IMR-90 (cell line): ENCODE measurements at regions not wholly inside any gene's neighbourhood (a gene's known extent, or its start where the extent isn't known, plus 50 kb on each side); places are given as distances from the start of the nearest gene placed in this dataset.

Experiments
- ATAC-seq: fragments of 200-7000 bp; cut with Tn5 transposase; 2 replicates; pipeline ENCODE4 v1.9.1; 2020; ENCODE audit warnings: low read depth, mild to moderate bottlenecking, moderate library complexity
- BruUV-seq: library from RNA; stranded (reverse); fragments of 400-500 nt; replicated peaks from 2 replicates; lab custom pipeline; 2021; lab: Mats Ljungman, UMichigan
- CTCF ChIA-PET: fragments of 300-600 bp; formaldehyde crosslinking; extraction: SDS; loops from one replicate; lab custom pipeline; 2021; ENCODE audit warnings: antibody characterized with exemption; lab: Yijun Ruan, JAX
- POLR2A ChIA-PET: fragments of 300-600 bp; sonication (Branson Sonifier 250); formaldehyde crosslinking; loops from one replicate; lab custom pipeline; 2022; ENCODE audit warnings: antibody characterized with exemption; ENCODE audit not compliant: unreplicated experiment; lab: Charles Lee
- DNase-seq: peaks from one replicate; pipeline ENCODE4 v3.0.0; 2013
- H2AFZ ChIP-seq: replicated peaks from 2 replicates; pipeline ENCODE3; 2013; ENCODE audit warnings: low read length, mild to moderate bottlenecking; ENCODE audit not compliant: poor library complexity
- H2AK5ac ChIP-seq: 2 replicates; pipeline ENCODE4 v1.6.1; 2013; ENCODE audit warnings: low read depth, low read length, inconsistent platforms
- H2AK9ac ChIP-seq: replicated peaks from 2 replicates; pipeline ENCODE3; 2013; ENCODE audit warnings: mild to moderate bottlenecking, low read depth, low read length, moderate library complexity; ENCODE audit not compliant: poor library complexity
- H2BK120ac ChIP-seq: 2 replicates; pipeline ENCODE4 v1.6.1; 2013; ENCODE audit warnings: low read depth, low read length, inconsistent platforms
- H2BK15ac ChIP-seq: 3 replicates; pipeline ENCODE4 v1.6.1; 2013; ENCODE audit warnings: low read depth, low read length, inconsistent platforms
- H2BK20ac ChIP-seq: 2 replicates; pipeline ENCODE4 v1.6.1; 2013; ENCODE audit warnings: low read depth, mild to moderate bottlenecking, inconsistent platforms, low read length, moderate library complexity
- H2BK5ac ChIP-seq: 2 replicates; pipeline ENCODE4 v1.6.1; 2013; ENCODE audit warnings: mild to moderate bottlenecking, low read depth, low read length, inconsistent platforms; ENCODE audit not compliant: poor library complexity, severe bottlenecking
- H3K14ac ChIP-seq: replicated peaks from 2 replicates; pipeline ENCODE4 v1.6.1; 2013; ENCODE audit warnings: low read depth, low read length, inconsistent platforms
- H3K18ac ChIP-seq: 2 replicates; pipeline ENCODE4 v1.6.1; 2013; ENCODE audit warnings: low read depth, low read length, control low read depth
- H3K23ac ChIP-seq: 2 replicates; pipeline ENCODE4 v1.6.1; 2013; ENCODE audit warnings: low read depth, low read length, inconsistent platforms
- H3K27ac ChIP-seq: 2 replicates; pipeline ENCODE4 v1.5.1; 2013; ENCODE audit warnings: mild to moderate bottlenecking, control low read depth, low read length; ENCODE audit not compliant: insufficient read depth
- H3K27me3 ChIP-seq: 2 replicates; pipeline ENCODE4 v1.6.1; 2013; ENCODE audit warnings: low read length; ENCODE audit not compliant: control insufficient read depth, insufficient read depth
- H3K36me3 ChIP-seq: 2 replicates; pipeline ENCODE4 v1.6.1; 2013; ENCODE audit warnings: low read length, mixed read lengths; ENCODE audit not compliant: control insufficient read depth, insufficient read depth
- H3K4ac ChIP-seq: 2 replicates; pipeline ENCODE4 v1.6.1; 2013; ENCODE audit warnings: low read depth, low read length, inconsistent platforms
- H3K4me1 ChIP-seq: 2 replicates; pipeline ENCODE4 v1.6.1; 2013; ENCODE audit warnings: low read length, mixed read lengths; ENCODE audit not compliant: control insufficient read depth, insufficient read depth
- H3K4me2 ChIP-seq: 2 replicates; pipeline ENCODE4 v1.6.1; 2013; ENCODE audit warnings: low read depth, mild to moderate bottlenecking, control low read depth, low read length, moderate library complexity
- H3K4me3 ChIP-seq: 2 replicates; pipeline ENCODE4 v1.5.1; 2013; ENCODE audit warnings: low read depth, mild to moderate bottlenecking, control low read depth, low read length, moderate library complexity; ENCODE audit not compliant: insufficient read depth
- H3K56ac ChIP-seq: 2 replicates; pipeline ENCODE4 v1.6.1; 2013; ENCODE audit warnings: low read length, inconsistent platforms; ENCODE audit not compliant: insufficient read depth; ENCODE audit errors: extremely low read depth
- H3K79me1 ChIP-seq, 2 experiments: 2 replicates each; pipeline ENCODE4 v1.6.1; 2013; ENCODE audit warnings: low read length in 2 of 2, inconsistent platforms in 1 of 2, low read depth in 1 of 2
- H3K9ac ChIP-seq: 2 replicates; pipeline ENCODE4 v1.6.1; 2013; ENCODE audit warnings: low read depth, low read length, control low read depth
- H3K9me1 ChIP-seq: 2 replicates; pipeline ENCODE4 v1.6.1; 2013; ENCODE audit warnings: low read length, inconsistent platforms; ENCODE audit not compliant: insufficient read depth
- H3K9me3 ChIP-seq: 2 replicates; pipeline ENCODE4 v1.6.1; 2013; ENCODE audit warnings: low read length; ENCODE audit not compliant: control insufficient read depth, insufficient read depth
- H4K20me1 ChIP-seq: 2 replicates; pipeline ENCODE4 v1.6.1; 2013; ENCODE audit warnings: low read length, inconsistent platforms; ENCODE audit not compliant: insufficient read depth
- H4K5ac ChIP-seq: 2 replicates; pipeline ENCODE4 v1.6.1; 2013; ENCODE audit warnings: mild to moderate bottlenecking, low read depth, low read length, control low read depth
- H4K8ac ChIP-seq, 2 experiments: 2 replicates each; pipeline ENCODE4 v1.6.1; 2013; ENCODE audit warnings: low read depth in 2 of 2, low read length in 2 of 2, control low read depth in 1 of 2, inconsistent platforms in 1 of 2
- H4K91ac ChIP-seq: 2 replicates; pipeline ENCODE4 v1.6.1; 2013; ENCODE audit warnings: low read depth, low read length, inconsistent platforms; ENCODE audit not compliant: insufficient read depth
- CHD1 ChIP-seq: IDR thresholded peaks from 2 replicates; pipeline ENCODE4 v1.6.1; 2012; ENCODE audit warnings: low read depth, low read length, improper control_type of control experiment
- FOS ChIP-seq: fragments of 150-350 bp; IDR thresholded peaks from 2 replicates; pipeline ENCODE4 v1.6.1; 2016; ENCODE audit warnings: low read depth, low read length
- MAFK ChIP-seq: IDR thresholded peaks from 2 replicates; pipeline ENCODE4 v1.6.1; 2012; ENCODE audit warnings: low read depth, low read length, improper control_type of control experiment
- MXI1 ChIP-seq: IDR thresholded peaks from 2 replicates; pipeline ENCODE4 v1.6.1; 2012; ENCODE audit warnings: low read depth, mild to moderate bottlenecking, low read length, moderate library complexity, borderline replicate concordance
- RCOR1 ChIP-seq: IDR thresholded peaks from 2 replicates; pipeline ENCODE4 v1.6.1; 2012; ENCODE audit warnings: mild to moderate bottlenecking, low read length, improper control_type of control experiment; ENCODE audit not compliant: insufficient replicate concordance
- RFX5 ChIP-seq: IDR thresholded peaks from 2 replicates; pipeline ENCODE4 v1.8.0; 2012; ENCODE audit warnings: low read depth, mild to moderate bottlenecking, low read length, moderate library complexity
- SMC3 ChIP-seq: fragments of 150-350 bp; IDR thresholded peaks from 2 replicates; pipeline ENCODE4 v1.6.1; 2016; ENCODE audit warnings: low read depth, mild to moderate bottlenecking, antibody characterized with exemption, low read length, moderate library complexity
- WGBS, 2 experiments: methylation state at CpG; one replicate each; pipeline versions ENCODE4 v1.1.5 to v1.1.7; 2013; ENCODE audit warnings: missing lambda C conversion rate in 2 of 2; ENCODE audit not compliant: insufficient read length in 1 of 2; ENCODE audit errors: extremely low coverage in 2 of 2; 5-methylcytosine and 5-hydroxymethylcytosine counted together
- dilution Hi-C: fragments of 300-500 bp; cut with HindIII; formaldehyde crosslinking; loops from one replicate; pipeline ENCODE4 v1.14.3; 2018; ENCODE audit warnings: low sequenced_read_pairs; ENCODE audit not compliant: unreplicated experiment
- in situ Hi-C: fragments of 300-500 bp; cut with MboI; formaldehyde crosslinking; loops from 3 replicates; pipeline ENCODE4 v1.14.3; 2019; ENCODE audit warnings: low sequenced_read_pairs, inconsistent platforms, mixed read lengths
- intact Hi-C: fragments of 100-400 bp; cut with micrococcal nuclease; formaldehyde crosslinking; loops from 2 replicates; pipeline ENCODE4 v1.10.0; 2022

GRCh38 chr10:44014644-44015250, 366.1 kb upstream of the ZNF32 start:
- intact Hi-C loops, result no loop called here
- Histone ChIP-seq H2AFZ (no peak overlapping the region), H2AK9ac (no peak overlapping the region), H2AK5ac (no peak overlapping the region), H3K27ac (no peak overlapping the region), H2BK5ac (no peak overlapping the region), H4K91ac (no peak overlapping the region), H3K36me3 (no peaks in the 10 kb centered on the region), H3K9me1 (no peaks in the 10 kb centered on the region; the same call in 1 of the 2 replicates), H3K4me1 (no peaks in the 10 kb centered on the region), H3K4ac (no peak overlapping the region), H3K18ac (no peak overlapping the region), H3K79me1 (no peaks in the 10 kb centered on the region), H2BK20ac (no peak overlapping the region), H3K4me2 (no peak overlapping the region), H3K9me3 (no peaks in the 10 kb centered on the region), H2BK120ac (no peak overlapping the region), H4K5ac (no peak overlapping the region), H4K20me1 (no peaks in the 10 kb centered on the region), H2BK15ac (no peak overlapping the region), H3K23ac (no peak overlapping the region), H4K8ac (no peak overlapping the region), H3K27me3 (peaks cover 10% of the 10 kb centered on the region), H3K9ac (no peak overlapping the region), H3K4me3 (no peak overlapping the region), H3K56ac (no peak overlapping the region), H3K14ac (no peak overlapping the region)
- BruUV-seq, result no TSS peak
- TF ChIP-seq RCOR1 (no peak), FOS (no peak), SMC3 (no peak), MXI1 (no peak), RFX5 (no peak), CHD1 (no peak), MAFK (no peak)
- DNase-seq (no peak), ATAC-seq (no peak)
- ChIA-PET POLR2A (no interaction called here), CTCF (no interaction called here)
- WGBS, 2 experiments, result 92 to 100% methylated on average over 1 to 2 of the region's 16 CpGs
- in situ Hi-C loops, result no loop called here
- dilution Hi-C loops, result no loop called here
